Stimulated activated CD8-positive, alpha-beta memory T cell treated with anti-CD3 and anti-CD28 coated beads, Interleukin-2, amount 100 ng/mL, for 48 hours (primary cell): ENCODE measurements at regions not wholly inside any gene's neighbourhood (a gene's known extent, or its start where the extent isn't known, plus 50 kb on each side); places are given as distances from the start of the nearest gene placed in this dataset.

Experiments used
- DNase-seq, 2 donors: peaks; one replicate each; pipeline ENCODE4 v3.0.0-alpha.2; 2020; ENCODE audit warnings: low read depth in 2 of 2

DNA sequence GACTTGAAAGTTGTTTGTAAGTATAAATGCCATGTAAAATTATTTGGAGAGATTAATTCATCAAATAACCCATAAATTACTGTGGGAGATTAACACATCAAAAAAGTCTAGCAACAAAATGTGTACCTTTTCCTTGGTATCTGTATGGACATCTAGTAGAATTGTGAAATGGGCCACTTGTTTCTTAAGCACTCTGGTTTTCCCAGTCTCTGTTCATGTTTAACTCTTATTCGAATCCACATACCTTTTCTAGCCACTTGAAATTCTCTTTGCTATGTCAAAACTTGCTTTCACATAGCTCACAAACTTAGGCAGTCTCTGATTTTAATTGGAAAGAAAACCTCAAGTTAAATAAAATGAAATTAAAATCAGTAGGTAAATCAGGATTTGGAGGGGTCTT is 470.6 kb downstream of the LMO7 start:
- DNase-seq: no peak

DNA sequence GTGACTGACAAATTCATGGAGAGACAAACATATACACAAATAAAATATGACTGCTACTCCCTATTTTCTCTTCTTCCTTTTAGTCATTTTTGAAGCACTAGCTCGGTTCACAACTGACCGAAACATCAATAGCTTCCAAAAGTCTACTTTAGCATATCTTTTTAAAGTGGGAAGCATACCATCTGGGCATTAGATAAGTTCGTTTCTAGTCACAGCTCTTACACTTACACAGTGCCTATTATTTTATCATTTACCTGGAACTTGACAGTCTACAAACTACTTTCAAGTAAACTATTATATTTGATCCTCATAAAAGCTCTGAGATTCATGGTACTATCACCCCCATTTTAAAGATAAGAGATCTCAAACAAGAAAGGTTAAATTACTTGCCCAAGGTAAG is 458.5 kb downstream of the LMO7 start:
- DNase-seq: no peak

DNA sequence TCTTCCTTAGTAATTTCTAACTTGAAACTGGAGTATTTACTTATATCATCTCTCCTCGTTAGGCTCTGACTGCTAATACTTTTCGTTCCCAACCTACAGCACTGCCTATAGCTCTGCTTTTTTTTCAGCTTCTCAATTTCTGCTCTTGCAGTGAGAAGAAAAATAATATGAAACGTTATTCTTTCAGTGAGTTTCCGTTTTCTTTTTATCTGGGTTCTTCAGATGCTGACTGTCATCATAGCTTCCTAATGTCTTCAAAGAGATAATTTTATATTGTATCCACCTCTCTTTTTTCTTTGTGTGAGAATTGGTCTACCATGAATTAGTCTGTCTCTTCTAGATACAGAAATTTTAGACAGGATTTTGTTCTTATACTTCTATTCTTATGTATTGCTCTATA is 454.9 kb downstream of the LMO7 start:
- DNase-seq: no peak

DNA sequence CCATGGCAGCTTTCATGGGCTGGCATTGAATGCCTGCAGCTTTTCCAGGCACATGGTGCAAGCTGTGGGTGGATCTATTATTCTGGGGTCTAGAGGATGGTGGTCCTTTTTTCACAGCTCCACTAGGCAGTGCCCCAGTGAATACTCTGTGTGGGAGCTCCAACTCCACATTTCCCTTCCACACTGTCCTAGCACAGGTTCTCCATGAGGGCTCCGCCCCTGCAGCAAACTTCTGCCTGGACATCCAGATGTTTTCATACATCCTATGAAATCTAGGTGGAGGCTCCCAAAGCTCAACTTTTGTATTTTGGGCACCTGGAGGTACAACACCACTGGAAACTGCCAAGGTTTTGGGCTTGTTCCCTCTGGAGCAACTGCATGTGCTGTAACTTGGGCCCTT is 450.6 kb downstream of the LMO7 start:
- DNase-seq: no peak

DNA sequence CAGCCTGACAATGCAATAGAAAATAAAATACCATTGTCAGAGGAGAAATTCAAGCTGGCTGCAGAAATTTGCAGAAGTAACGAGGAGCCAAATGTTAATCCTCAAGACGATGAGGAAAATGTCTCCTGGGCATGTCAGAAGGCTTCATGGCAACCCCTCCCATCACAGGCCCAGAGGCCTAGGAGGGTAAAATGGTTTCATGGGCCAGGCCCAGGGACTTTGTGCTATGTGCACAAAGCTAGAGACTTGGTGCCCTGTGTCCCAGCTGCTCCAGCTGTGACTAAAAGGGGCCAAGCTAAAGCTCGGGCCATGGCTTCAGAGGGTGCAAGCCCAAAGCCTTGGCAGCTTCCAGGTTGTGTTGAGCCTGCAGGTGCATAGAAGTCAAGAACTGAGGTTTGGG is 431.7 kb downstream of the LMO7 start:
- no peak for DNase-seq

DNA sequence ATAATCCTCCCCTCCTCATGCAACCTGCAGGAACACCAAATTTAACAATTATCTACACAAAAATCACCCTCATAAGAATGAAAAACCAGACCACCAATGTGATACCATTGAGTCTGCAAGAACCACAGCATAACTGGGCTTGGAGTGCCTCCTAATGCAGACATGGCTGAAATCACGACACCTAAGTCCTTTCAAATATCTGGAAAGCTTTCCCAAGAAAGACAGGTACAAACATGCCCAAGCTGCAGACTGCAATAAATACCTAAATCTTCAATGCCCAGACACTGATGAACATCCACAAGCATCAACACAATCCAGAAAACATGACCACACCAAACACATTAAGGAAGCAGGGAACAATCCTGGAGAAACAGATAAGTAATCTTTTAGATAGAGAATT is 417.1 kb downstream of the LMO7 start:
- no peak for DNase-seq

DNA sequence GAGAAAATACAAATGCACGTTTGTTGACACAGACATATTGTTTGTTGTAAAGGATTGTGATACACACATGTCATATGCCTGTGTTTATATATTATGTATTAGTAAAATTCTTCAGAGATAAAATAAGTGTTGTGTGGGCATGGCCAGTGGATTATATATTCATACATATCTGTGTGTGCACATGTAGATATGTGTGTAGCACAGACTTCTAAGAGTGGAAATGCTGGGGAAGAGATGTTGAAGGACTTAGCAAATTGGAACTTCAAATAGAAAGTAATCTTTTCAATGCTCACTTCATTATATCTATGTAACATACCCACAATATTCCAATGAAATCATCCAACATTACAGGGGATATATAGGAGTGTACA is 413.2 kb downstream of the LMO7 start:
- DNase-seq: no peak

DNA sequence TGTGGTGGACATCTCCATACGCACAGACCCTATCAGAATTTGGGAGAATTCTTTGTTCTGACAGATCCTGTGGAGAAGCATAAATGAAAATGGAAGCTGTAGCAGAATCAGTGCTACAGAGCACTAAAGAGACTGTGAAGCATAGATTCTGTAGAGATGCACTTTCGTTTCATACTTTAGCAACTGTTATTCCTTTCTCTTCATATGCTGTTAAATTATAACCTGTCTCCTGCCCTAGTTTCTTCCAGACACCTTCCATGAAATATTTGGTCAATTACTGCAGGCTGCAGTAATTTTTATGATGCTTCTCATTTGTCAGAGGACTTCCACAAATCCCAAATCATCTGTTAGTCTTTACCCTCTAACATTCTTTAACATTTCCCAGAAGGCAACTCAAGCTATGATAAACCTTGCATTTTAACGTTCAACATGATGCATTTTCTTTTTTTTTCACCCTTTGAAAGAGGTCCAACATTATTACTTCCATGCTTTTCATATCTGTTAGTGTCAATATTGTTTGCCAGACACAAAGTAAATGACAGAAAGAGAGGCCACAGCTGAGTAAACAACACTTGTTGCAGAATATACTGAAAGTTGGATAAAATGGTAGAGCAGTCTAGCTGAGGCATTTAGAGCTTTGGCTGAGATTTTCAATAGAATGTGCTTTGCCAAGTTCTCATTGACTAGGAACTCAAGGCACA is 412.7 kb downstream of the LMO7 start:
- DNase-seq: no peak

DNA sequence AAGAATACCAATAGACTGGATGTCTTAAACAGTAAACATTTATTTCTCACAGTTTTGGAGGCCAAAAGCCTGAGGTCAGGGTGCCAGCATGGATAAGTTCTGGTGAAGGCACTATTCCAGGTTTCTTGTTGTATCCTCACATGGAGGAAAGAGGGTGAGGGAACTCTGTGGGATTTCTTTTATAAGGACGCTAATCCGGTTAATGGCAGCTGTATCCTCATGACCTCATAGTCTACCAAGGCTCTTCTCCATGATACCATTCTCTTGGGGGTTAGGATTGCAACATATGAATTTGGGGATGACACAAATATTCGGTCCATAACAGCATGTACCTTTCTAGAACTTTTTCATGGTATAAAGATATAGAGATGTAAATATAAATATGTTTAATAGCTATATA is 412.0 kb downstream of the LMO7 start:
- DNase-seq: no peak

DNA sequence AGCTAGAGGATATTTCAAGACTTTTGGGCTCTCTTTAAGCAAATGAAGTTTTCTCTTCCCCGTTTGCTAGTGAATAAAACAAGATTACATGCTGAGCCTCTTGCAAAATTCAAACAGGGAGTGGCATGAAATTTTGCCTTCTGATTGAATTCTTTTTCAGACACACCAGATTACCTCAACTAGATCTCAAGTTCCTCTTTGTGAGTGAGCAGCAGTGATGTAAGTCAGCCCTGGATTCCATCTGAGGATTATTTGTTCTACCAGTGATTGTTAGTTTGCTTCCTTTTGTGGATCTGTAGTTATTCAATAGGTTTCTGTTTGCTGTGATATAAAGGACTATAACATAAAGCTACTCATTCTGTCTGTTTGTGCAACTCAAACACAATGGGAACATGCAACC is 407.7 kb downstream of the LMO7 start:
- DNase-seq: no peak

DNA sequence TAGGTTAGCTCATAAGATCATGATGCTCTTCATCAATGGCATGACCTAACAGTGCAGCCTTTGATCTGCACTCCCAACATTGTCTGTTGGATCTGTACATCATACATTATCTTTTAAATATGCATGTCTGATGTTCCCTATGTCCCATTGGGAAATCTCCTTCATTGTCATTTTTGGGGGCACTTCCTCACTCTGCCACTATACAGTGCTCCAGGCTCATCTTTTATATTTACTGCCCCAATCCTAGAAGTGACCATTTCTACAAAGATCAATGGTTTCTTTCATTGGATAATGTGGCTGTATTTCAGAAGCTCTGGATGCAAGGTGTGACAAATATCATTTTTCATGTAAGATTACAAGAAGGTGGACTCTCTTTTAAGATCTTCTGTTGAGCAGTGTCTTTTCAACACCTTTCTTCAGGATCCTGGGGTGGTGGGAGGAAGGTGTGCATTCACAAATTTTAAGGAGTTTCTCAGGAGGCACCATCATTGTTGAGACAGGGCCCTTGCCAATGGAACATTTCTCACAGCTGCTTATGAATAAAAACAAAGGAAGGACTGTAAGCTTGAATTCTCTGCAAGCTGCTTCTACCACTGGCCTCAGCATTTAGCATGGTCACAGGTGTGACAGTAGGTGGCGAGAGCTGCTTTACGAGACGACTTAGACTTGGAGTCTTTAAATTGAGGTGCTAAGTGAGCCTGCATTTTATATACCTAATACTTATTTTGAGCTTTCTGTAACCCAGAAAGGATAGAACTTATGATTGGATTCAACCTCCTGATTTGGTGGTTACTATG is 403.0 kb downstream of the LMO7 start:
- DNase-seq: no peak

DNA sequence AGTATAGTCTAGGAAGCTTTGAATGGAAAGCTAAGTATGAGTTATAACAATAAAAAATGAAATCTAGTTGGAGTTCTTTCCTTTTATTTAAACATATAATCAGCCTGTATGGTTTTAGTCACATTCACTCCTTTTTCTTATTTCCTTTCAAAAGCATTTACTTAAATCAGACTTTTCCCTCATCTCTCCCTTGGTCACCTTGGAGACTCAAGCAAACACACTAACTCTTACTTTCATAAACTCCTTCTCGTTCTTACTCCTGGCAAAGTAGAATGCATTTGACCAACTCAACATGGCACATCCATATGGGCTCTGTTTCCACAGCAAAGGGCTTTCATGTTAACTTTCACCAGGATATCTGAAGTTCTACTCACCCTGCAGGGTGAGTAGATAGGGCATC is 400.0 kb downstream of the LMO7 start:
- no peak for DNase-seq

DNA sequence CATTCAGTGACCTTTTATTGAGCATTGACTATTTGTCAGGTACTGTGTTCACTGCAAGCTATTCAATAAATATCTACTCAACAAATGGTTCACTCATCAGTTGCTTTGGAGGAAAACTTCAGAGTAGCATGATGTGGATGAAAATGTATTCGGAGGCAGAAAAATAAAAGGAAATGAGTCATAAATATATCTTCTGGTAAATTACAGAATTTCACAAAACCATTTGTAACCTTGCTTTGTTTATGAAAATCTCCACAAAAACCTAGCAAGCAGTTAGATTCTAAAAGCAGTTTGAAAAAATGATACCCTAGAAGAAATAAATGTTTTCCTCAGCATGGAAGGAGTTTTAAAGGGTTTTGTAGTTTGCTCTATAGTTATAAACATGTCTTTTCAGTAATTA is 399.6 kb downstream of the LMO7 start:
- no peak for DNase-seq

DNA sequence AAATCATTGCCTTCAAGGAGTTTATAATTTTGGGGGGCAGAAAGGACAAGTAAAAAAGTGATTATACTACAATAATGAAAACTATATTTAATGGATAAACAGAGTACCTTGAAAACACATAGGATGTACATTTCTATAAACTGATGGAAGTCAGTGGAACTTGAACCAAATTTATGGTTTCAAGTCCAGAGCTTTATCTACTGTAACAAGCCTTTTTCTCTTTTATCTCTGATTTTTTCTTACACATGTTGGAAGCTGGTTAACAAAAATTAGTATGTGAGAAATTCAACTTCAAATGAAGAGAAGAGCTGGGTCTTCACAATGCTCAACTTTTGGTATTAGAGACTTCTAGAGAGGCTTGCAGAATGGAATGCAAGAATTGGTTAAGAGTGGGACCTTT is 393.6 kb downstream of the LMO7 start:
- DNase-seq: no peak

DNA sequence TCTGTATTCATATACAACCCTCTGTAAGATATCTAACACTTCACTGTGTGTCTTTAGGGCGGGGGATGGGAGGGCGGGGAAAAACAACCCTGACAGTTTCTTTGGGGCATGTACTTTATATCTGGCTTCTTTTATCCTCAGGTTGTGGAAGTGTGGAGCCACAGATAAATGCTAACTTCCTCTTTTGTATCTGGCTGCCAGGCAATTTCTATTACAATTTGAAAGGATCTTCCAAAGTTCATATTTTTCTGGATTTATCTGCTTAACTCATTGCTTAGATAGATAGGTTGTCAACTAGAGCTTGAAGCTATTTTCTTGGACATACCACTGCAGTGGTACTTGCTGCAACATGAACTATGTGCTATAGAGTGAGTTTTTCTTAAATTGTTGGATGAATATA is 393.0 kb downstream of the LMO7 start:
- DNase-seq: no peak

DNA sequence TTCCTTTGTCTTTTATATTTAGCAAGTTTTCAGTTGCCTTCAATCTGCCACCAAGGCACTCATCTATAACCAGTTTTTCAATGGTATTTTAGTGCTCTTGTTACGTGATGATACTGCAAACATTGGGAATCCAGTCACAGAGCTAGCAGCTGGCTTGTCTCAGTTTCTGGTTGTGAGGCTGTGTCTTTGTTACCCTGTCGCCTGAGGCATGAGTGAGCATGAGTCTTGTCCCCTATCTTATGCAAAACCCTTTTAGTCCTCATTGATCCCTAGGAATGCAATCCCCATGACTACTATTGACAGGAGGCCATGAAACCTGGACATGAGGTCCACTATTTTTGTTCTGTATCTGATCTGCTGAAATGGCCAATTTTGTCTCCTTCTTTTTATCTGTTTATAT is 391.0 kb downstream of the LMO7 start:
- DNase-seq: no peak

DNA sequence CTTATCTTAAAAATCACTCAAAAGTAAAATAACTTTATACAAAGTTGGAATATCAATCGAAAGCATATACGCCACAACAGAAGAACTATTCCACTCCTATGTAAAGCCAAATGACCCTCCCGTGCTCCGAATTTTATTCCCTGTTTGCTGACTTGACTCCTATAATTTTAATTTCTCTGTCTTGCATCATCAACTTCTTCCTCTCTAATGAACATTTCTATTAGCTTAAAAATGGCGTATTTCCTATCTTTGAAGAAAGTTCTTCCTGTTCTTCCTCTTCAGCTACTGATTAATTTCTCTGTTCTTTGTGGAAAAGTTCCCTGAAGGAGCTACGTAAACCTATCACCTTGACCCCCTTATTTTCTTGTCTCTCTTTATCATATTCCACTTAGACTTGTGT is 389.3 kb downstream of the LMO7 start:
- DNase-seq: no peak

DNA sequence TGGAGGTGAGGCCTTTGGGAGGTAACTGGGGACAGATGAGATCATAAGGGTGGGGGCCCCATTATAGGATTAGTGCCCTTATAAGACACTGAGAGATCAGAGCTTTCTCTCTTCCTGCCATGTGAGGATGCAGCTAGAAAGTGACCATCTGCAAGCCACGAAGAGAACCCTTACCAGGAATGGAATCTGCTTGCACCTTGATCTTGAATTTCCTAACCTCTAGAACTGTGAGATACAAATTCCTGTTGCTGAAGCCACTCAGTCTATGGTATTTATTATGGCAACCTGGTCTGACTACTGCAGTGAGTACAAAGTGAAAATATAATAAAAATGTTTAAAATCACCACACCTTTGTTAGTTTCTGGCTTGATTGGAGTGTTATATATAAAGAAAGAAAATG is 388.0 kb downstream of the LMO7 start:
- DNase-seq: no peak

DNA sequence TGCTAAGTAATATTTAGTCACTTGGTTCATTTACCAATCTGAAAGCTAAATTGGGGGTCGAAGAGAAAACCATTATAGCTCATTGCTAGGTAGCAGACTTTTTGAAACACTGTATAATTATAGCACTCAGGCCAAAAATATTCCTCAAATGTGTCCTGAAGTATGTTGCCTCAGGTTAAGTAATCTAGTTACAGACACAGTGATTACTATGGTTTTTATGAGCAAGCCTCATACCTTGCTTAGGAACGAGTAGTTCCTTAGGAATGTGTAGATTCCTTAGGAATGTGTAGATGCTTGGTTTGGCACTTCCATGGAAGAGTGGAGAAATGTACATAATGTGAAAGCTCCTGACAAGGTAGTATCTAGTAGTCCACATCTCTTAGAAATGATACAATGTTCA is 387.5 kb downstream of the LMO7 start:
- DNase-seq: no peak

DNA sequence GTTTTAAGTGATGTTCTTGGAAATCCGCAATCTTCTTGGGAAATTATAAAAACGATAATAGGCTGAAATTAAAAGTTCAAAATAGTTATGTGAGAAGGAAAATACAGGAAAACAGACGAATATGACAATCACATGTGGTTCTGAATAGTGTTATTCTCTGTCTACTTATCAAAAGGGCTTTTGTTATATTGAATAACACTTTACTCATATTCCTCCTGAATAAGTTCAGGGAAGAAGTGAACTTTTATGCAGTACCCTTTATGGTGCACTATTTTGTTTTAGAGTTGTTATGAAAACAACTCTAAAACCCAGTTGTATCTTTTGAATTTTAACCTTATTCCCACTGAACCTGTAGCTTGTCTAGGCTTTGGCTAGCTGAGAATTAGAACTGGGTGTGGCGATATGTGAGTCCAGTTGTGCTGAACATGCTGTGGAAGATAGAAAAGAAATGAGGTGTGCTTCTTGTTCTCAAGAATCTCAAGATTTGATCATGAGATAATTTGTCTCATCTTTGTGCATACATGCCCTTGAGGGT is 384.4 kb downstream of the LMO7 start:
- no peak for DNase-seq

DNA sequence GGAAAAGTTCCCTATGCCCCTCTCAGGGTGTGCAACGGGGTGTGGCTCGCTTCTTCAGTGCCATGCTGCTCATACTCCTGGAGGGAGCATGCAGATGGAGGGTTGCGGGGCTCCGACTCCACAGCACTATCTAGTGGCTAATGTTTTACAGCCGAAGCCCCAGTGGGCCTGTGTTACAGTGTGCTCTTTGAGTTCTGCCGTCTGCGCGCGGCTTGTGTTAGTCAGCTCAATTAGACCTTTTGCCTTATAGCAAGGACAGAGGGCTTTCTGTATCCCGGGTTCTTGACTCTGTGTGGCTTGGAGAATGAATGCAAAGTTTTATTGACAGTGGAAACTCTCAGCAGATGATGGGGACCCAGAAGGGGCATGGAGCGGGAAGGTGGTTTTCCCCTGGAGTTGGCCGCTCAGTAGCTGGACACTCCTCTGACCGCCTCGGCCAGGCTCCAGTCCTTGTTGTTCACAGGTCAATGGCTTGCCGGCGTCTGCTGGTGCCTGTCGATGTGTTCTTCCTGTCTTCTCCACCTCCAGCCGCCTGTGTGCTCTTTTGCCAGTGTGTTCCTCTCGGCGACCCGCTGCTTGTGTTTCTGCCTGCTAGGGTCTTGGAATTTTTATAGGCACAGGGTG is 383.4 kb downstream of the LMO7 start:
- DNase-seq: no peak

DNA sequence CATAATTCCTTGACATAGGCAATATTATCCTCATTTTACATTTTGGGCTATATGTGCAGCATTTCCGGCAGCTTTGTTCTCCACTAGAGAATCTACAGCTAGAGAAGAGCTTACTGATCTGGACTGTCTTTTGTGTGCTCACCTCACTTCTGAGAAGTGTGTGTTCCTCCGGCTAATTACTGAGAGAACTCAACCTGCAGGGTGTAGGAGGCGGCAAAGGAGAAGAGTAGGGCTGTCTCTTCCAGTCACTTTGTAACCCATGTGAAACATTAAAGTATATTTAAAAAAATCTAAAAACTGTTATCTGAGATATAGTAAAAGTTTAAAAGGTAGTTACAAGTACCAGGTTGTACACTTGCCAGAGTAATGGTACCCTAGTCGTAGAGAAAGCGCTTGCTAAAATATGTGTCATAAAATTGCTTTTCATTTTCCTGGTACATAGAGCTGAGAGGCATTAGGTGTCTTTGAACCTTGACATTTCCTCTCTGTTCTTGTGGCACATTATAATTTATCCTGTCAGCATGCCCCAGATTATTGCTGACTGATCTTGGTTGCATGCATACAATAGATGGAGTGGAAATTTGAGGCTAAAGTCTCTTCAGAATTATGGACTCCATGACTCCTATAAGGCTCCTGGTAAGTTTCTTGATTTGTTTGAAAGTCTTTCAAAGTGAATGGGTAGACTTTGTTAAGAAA is 381.9 kb downstream of the LMO7 start:
- DNase-seq: no peak
